ENCODE measurements at regions not wholly inside any gene's neighbourhood (a gene's known extent, or its start where the extent isn't known, plus 50 kb on each side); places are given as distances from the start of the nearest gene placed in this dataset.

DNA sequence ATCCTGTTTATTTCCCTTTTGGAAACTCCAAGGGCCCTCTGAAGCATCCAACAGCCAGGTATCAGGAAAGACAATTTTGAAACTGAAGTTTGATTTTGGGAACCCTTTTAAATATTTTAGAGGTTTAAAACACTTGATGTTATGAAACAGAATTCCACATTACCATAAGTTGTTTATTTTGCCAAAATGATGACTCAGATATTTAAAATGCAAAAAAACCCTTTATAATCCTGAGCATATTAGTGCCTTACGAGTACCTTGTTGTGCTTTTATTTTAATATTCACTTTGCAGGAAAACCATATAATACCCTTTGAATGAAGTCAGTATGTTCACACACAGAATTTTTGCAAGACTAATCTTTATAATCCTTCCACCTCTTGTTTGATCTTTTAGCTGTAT is 765.1 kb upstream of the CA10 start:
- no peak for TF ChIP-seq POLR2A (IDR thresholded peaks at IDR 0.05)
- TF ChIP-seq, protein P1, sequence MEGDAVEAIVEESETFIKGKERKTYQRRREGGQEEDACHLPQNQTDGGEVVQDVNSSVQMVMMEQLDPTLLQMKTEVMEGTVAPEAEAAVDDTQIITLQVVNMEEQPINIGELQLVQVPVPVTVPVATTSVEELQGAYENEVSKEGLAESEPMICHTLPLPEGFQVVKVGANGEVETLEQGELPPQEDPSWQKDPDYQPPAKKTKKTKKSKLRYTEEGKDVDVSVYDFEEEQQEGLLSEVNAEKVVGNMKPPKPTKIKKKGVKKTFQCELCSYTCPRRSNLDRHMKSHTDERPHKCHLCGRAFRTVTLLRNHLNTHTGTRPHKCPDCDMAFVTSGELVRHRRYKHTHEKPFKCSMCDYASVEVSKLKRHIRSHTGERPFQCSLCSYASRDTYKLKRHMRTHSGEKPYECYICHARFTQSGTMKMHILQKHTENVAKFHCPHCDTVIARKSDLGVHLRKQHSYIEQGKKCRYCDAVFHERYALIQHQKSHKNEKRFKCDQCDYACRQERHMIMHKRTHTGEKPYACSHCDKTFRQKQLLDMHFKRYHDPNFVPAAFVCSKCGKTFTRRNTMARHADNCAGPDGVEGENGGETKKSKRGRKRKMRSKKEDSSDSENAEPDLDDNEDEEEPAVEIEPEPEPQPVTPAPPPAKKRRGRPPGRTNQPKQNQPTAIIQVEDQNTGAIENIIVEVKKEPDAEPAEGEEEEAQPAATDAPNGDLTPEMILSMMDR (IDR thresholded peaks at IDR 0.05 in 4 of 5, conservative IDR thresholded peaks at IDR 0.05 in 1 of 5) = no peak
